Vagina (tissue), 2 donors: ENCODE measurements at regions not wholly inside any gene's neighbourhood (a gene's known extent, or its start where the extent isn't known, plus 50 kb on each side); places are given as distances from the start of the nearest gene placed in this dataset.

Source experiments
- CTCF ChIP-seq, 3 experiments: fragments of 450-650 bp in 2 of 3; fragments of 200-600 bp in 1 of 3; sonication (generic) in 1 of 3; IDR thresholded peaks; one replicate each; pipeline ENCODE4 v1.5.1; 2017 to 2019; ENCODE audit warnings: antibody characterized with exemption in 3 of 3, mild to moderate bottlenecking in 2 of 3, moderate library complexity in 2 of 3
- POLR2A ChIP-seq, 2 donors: fragments of 450-650 bp; IDR thresholded peaks; one replicate each; pipeline ENCODE4 v1.6.1; 2017; ENCODE audit warnings: antibody characterized with exemption in 2 of 2, mild to moderate bottlenecking in 2 of 2, moderate library complexity in 2 of 2
- POLR2AphosphoS5 ChIP-seq, 2 donors: sonication (generic); formaldehyde crosslinking; IDR thresholded peaks; one replicate each; pipeline ENCODE4 v1.9.0; 2017; ENCODE audit warnings: antibody characterized with exemption in 2 of 2, mild to moderate bottlenecking in 2 of 2, low read depth in 1 of 2; ENCODE audit not compliant: insufficient read depth in 1 of 2

GRCh38 chr2:53559302-53559966, 208.2 kb upstream of the CHAC2 start:
- TF ChIP-seq POLR2A (IDR thresholded peaks at IDR 0.05) (no peak), CTCF (IDR thresholded peaks at IDR 0.05) (no peak), POLR2AphosphoS5 (IDR thresholded peaks at IDR 0.05; ENCODE audit: insufficient read depth in 1 of 2, low read depth in 1 of 2) (peak in 1 of 2 donors; percentile 61)
